ENCODE measurements at regions not wholly inside any gene's neighbourhood (a gene's known extent, or its start where the extent isn't known, plus 50 kb on each side); places are given as distances from the start of the nearest gene placed in this dataset.

DNA sequence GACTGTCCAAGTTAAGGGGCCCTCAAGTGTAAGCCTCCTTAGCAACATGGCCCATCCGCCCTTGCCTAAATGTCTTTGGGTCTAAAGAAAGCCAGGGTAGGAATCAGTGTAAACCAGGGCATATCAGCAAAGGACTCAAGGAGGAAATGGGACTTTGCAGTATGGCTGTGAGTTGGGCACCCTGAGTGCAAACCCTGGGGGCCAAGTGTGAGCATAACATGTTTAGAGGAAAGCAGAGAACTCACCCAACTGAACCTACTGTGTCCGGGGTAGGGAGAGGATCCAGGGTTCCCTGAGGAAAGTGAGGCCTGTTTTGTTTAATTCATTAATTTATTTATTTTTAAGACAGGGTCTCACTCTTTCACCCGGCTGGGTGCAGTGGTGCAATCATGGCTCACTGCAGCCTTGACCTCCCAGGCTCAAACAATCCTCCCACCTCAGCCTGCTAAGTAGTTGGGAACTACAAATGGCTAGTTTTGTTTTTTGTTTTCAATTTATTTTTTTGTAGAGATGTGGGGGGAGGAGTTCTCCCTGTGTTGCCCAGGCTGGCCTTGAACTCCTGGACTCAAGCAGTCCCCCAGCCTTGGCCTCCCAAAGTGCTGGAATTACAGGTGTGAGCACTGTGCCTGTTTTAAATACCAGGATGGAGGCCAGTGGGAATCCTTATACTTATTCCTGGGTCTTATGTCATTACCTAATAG is 51.0 kb upstream of the ACTR3 start:
- Histone ChIP-seq H3K4me2 (no peak overlapping the region), H4K20me1 (no peaks in the 10 kb centered on the region), H3K27ac (no peak overlapping the region), H3K27me3 (no peaks in the 10 kb centered on the region), H3K4me3 (no peak overlapping the region), H3K9me3 (no peaks in the 10 kb centered on the region), H3K36me3 (no peaks in the 10 kb centered on the region), H3K9ac (no peak overlapping the region), H3K4me1 (no peaks in the 10 kb centered on the region)
- TF ChIP-seq Cebpa-rat (IDR thresholded peaks at IDR 0.05): no peak

DNA sequence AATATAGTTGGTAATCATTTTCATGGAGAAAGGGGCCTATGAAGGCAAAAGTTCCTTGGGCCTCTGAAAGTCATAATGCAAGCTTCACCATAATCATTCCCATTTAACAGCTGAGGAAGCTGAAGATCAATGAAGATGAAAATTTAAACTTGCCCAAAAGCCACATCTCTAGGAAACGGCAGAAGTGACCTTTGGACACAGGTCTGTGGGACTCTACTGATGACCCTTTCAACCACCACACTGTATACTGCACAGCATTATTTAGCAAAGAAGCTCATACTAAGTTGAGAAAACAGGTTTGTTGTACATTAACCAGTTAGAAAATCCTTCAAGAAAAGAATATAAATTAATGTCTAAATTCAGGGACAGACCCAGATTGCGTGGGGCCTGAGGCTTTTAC is 51.6 kb upstream of the ACTR3 start:
- no peak for TF ChIP-seq Cebpa-rat (IDR thresholded peaks at IDR 0.05)
- Histone ChIP-seq H3K4me2 (no peak overlapping the region), H3K36me3 (no peaks in the 10 kb centered on the region)

DNA sequence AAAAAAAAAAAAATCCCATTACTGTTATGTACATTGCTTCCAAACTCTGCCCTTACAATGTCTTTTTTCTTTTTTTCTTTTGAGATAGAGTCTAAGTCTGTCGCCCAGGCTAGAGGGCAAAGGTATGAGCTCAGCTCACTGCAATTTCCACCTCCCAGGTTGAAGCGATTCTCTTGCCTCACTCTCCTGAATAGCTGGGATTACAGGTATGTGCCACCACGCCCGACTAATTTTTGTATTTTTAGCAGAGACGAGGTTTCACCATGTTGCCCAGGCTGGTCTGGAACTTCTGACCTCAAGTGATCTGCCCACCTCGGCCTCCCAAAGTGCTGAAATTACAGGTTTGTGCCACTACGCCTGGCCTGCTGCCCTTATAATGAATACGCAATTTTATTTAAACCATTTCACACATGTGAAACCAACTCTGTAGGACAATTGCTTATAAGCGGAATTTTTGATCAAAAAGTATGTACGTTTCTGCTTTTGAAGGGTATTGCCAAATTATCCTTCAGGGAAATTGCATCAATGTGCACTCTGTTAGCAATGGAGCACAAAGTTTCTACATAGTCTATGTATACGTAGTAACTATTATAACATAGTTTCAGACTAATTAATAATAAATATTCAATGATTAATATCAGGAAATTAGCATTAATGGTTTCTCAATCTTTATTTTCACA is 55.7 kb upstream of the ACTR3 start:
- TF ChIP-seq Cebpa-rat (IDR thresholded peaks at IDR 0.05): no peak
- Histone ChIP-seq H3K4me3 (no peak overlapping the region), H3K4me2 (no peak overlapping the region), H3K4me1 (no peaks in the 10 kb centered on the region), H3K9ac (no peak overlapping the region), H4K20me1 (no peaks in the 10 kb centered on the region), H3K27ac (no peak overlapping the region), H3K36me3 (no peaks in the 10 kb centered on the region), H3K27me3 (no peaks in the 10 kb centered on the region), H3K9me3 (no peaks in the 10 kb centered on the region)

More for the DNA sequence above, 51.6 kb upstream of the ACTR3 start:
- Histone ChIP-seq H3K4me3 (no peak overlapping the region), H3K4me1 (no peaks in the 10 kb centered on the region), H3K27ac (no peak overlapping the region), H4K20me1 (no peaks in the 10 kb centered on the region), H3K27me3 (no peaks in the 10 kb centered on the region), H3K9me3 (no peaks in the 10 kb centered on the region), H3K9ac (no peak overlapping the region)

DNA sequence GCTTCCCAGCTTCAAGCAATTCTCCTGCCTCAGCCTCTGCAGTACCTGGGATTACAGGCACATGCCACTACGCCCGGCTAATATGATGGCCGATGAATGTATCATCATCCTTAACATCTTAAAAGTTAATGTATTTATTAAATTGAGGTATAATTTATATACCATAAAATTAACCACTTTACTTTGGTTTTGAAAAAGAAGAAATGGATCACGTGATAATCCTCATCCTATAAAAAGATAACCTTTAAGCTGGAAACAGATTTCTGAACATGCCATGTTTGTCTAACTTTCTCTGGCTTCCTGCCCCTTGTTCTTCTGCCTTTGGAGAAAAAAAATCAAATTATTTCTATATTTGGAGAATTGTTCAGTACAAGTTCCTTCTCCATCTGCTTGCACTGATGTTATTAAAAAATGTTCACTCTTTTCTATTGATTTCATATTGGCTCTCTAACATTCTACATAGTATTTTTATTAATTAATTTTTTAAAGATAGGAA is 57.0 kb upstream of the ACTR3 start:
- H4K20me1 ChIP-seq: no peaks in the 10 kb centered on the region
- no peak overlapping the region for H3K9ac ChIP-seq
- no peak overlapping the region for H3K4me3 ChIP-seq
- no peak overlapping the region for H3K27ac ChIP-seq
- no peak overlapping the region for H3K4me2 ChIP-seq
- no peaks in the 10 kb centered on the region for H3K9me3 ChIP-seq
- H3K27me3 ChIP-seq: no peaks in the 10 kb centered on the region
- no peaks in the 10 kb centered on the region for H3K4me1 ChIP-seq
- TF ChIP-seq Cebpa-rat (IDR thresholded peaks at IDR 0.05): no peak
- H3K36me3 ChIP-seq: no peaks in the 10 kb centered on the region

DNA sequence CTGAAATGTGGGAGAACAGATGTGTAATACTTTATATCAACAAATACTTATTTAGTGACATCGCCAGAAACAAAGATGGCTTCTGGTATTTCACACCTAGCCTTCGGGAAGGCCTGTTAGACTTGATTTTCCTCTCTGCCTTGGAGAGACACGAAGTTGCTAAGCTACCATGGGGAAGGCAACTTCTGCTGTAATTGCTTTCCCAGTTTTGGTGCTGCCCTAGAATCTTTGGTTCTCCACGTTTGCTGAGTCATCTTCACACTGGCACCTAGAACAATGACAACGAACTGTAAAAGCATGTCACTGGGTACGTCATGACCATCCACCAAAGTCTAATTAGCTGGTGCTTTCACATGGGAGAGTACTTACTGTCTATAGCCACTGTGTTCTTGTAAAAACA is 58.7 kb upstream of the ACTR3 start:
- H3K9ac ChIP-seq: no peak overlapping the region
- no peaks in the 10 kb centered on the region for H3K9me3 ChIP-seq
- no peak for TF ChIP-seq Cebpa-rat (IDR thresholded peaks at IDR 0.05)
- no peaks in the 10 kb centered on the region for H3K4me1 ChIP-seq
- H4K20me1 ChIP-seq: no peaks in the 10 kb centered on the region
- H3K4me3 ChIP-seq: no peak overlapping the region
- no peaks in the 10 kb centered on the region for H3K27me3 ChIP-seq
- H3K4me2 ChIP-seq: no peak overlapping the region
- no peak overlapping the region for H3K27ac ChIP-seq
- no peaks in the 10 kb centered on the region for H3K36me3 ChIP-seq

DNA sequence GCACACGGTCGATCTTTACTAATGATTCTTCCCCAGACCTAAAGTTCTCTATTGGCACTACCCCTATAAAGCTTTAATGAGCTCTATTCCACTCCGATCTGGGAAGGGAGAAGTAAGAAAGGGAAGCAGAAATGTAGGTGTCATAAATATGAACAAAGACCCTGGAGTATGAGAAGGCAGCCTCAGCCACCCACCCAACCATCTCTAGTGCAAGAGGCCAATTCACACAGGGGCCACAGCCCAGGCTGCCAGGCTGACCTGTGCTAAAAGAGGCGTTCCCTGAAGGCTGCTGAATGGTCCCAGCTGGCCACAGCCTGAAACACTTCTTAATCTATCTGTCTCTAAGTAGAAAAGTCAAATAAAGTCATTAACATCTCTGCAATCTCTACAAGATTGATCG is 60.1 kb upstream of the ACTR3 start:
- Histone ChIP-seq H3K4me1 (no peaks in the 10 kb centered on the region), H3K4me3 (no peak overlapping the region), H3K4me2 (no peak overlapping the region), H3K9ac (no peak overlapping the region), H3K9me3 (no peaks in the 10 kb centered on the region), H3K27ac (no peak overlapping the region), H4K20me1 (no peaks in the 10 kb centered on the region), H3K27me3 (no peaks in the 10 kb centered on the region), H3K36me3 (no peaks in the 10 kb centered on the region)
- no peak for TF ChIP-seq Cebpa-rat (IDR thresholded peaks at IDR 0.05)

DNA sequence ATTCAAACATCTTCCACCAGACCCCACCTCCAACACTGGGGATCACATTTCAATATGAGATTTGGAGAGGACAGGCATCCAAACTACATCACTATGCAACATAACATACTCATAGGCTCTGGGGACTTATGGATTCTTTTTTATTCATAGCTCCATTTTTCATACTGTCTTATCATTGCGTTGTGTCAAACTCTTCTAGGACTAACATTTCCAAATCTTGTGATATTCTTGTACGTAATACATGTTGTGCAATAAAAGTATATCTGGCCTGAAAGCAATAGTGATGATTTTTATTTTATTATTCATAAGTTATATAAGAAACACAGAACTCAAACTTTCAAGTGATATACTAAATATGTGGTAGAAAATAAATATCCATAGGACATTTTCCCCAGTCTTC is 60.6 kb upstream of the ACTR3 start:
- Histone ChIP-seq H3K4me3 (no peak overlapping the region), H3K9ac (no peak overlapping the region), H3K9me3 (no peaks in the 10 kb centered on the region), H4K20me1 (no peaks in the 10 kb centered on the region), H3K4me2 (no peak overlapping the region), H3K36me3 (no peaks in the 10 kb centered on the region), H3K27ac (no peak overlapping the region), H3K27me3 (no peaks in the 10 kb centered on the region), H3K4me1 (no peaks in the 10 kb centered on the region)
- TF ChIP-seq Cebpa-rat (IDR thresholded peaks at IDR 0.05): no peak

DNA sequence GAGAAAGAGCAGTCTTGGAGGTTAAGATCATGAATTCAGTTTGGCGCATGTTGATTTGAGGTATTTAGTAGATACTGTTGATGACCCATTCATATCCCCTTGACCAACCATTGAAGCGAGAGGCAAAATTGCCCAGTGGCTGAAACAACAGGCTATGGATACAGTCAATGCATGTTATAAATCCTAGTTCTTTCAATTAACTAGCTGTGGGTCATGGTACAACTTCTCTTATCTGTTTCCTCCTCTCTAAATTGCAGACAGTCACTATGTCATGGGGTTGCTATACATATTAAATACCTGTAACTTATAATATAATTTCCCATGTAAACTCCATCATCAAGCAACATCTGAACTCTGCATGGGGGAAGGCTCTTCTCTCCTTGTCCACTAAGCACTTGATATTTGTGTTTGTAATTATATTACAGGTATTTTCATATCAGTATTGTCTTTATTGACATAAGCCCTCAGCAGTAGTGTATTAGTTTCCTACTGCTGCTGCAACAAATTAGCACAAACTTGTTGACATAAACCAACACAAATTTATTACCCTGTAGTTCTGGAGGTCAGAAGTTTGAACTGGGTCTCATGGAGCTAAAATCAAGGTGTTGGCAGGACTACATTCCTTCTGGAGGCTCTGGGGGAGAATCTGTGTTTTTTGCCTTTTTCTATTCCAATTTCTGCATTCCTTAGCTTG is 61.7 kb upstream of the ACTR3 start:
- H3K36me3 ChIP-seq: no peaks in the 10 kb centered on the region
- no peaks in the 10 kb centered on the region for H3K4me1 ChIP-seq
- no peaks in the 10 kb centered on the region for H3K9me3 ChIP-seq
- TF ChIP-seq Cebpa-rat (IDR thresholded peaks at IDR 0.05): no peak
- no peak overlapping the region for H3K9ac ChIP-seq
- H4K20me1 ChIP-seq: no peaks in the 10 kb centered on the region
- H3K4me2 ChIP-seq: no peak overlapping the region
- no peak overlapping the region for H3K27ac ChIP-seq
- no peak overlapping the region for H3K4me3 ChIP-seq
- no peaks in the 10 kb centered on the region for H3K27me3 ChIP-seq

DNA sequence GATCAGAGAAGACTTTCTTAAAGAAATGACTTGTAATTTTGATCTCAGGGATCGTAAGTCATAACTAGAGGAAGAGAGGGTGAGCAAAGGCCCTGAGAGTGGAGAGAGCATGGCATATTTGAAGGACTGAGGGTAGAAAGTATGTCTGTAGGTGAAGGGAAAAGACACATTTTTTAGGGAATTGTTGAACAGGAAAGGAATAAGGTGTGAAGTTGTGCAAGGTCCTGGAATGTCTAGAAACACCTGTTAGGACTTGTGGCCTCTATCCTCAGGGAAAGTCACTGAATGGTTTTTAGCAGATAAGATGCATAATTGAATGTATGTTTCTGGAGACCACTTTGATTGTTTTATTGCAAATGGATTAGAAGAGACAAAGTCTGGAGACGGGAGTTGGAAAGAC is 62.5 kb upstream of the ACTR3 start:
- no peaks in the 10 kb centered on the region for H4K20me1 ChIP-seq
- no peak overlapping the region for H3K4me3 ChIP-seq
- H3K4me1 ChIP-seq: no peaks in the 10 kb centered on the region
- no peak overlapping the region for H3K27ac ChIP-seq
- H3K27me3 ChIP-seq: no peaks in the 10 kb centered on the region
- H3K36me3 ChIP-seq: no peaks in the 10 kb centered on the region
- H3K9me3 ChIP-seq: no peaks in the 10 kb centered on the region
- TF ChIP-seq Cebpa-rat (IDR thresholded peaks at IDR 0.05): no peak
- H3K9ac ChIP-seq: no peak overlapping the region
- no peak overlapping the region for H3K4me2 ChIP-seq
